CD14-positive monocyte (primary cell): ENCODE measurements at regions not wholly inside any gene's neighbourhood (a gene's known extent, or its start where the extent isn't known, plus 50 kb on each side); places are given as distances from the start of the nearest gene placed in this dataset.

ENCODE experiments used
- DNase-seq, 3 donors: peaks; one replicate each; pipeline ENCODE4 v3.0.0-alpha.2; 2011 to 2022
- H2AFZ ChIP-seq: 2 replicates; pipeline ENCODE4 v1.6.0; 2012; ENCODE audit warnings: mild to moderate bottlenecking, low read depth, low read length, inconsistent platforms; ENCODE audit not compliant: insufficient read depth, poor library complexity, severe bottlenecking
- H3K27ac ChIP-seq, 2 donors: 1 replicate in 1 of 2; 2 replicates in 1 of 2; pipeline ENCODE4 v1.5.1; 2012 to 2013; ENCODE audit warnings: low read length in 2 of 2, control low read depth in 1 of 2, inconsistent platforms in 1 of 2, low read depth in 1 of 2, mild to moderate bottlenecking in 1 of 2
- H3K27me3 ChIP-seq, 2 donors: one replicate each; pipeline versions ENCODE4 v1.6.0 to v1.6.1; 2011 to 2013; ENCODE audit warnings: low read length in 2 of 2; ENCODE audit not compliant: control insufficient read depth in 2 of 2, insufficient read depth in 2 of 2
- H3K36me3 ChIP-seq, 2 donors: replicated peaks in 1 of 2; 1 replicate in 1 of 2; 2 replicates in 1 of 2; pipeline versions ENCODE4 v1.5.1 to v1.6.1; 2012 to 2013; ENCODE audit warnings: low read length in 2 of 2, control low read depth in 1 of 2, inconsistent platforms in 1 of 2, mild to moderate bottlenecking in 1 of 2; ENCODE audit not compliant: insufficient read depth in 2 of 2, control insufficient read depth in 1 of 2
- H3K4me1 ChIP-seq, 2 donors: 1 replicate in 1 of 2; 2 replicates in 1 of 2; pipeline versions ENCODE4 v1.5.1 to v1.6.1; 2012 to 2013; ENCODE audit warnings: low read length in 2 of 2, control low read depth in 1 of 2, inconsistent platforms in 1 of 2, mild to moderate bottlenecking in 1 of 2, moderate library complexity in 1 of 2; ENCODE audit not compliant: insufficient read depth in 2 of 2, control insufficient read depth in 1 of 2
- H3K4me2 ChIP-seq: replicated peaks from 2 replicates; pipeline ENCODE3; 2012; ENCODE audit warnings: low read length, moderate library complexity, mild to moderate bottlenecking; ENCODE audit not compliant: poor library complexity, severe bottlenecking; ENCODE audit errors: extremely low read depth
- H3K4me3 ChIP-seq, 3 experiments: fragments of 200-600 bp in 1 of 3; sonication (generic) in 1 of 3; replicated peaks in 1 of 3; 1 replicate in 2 of 3; 2 replicates in 1 of 3; pipeline ENCODE4 v1.5.1; 2011 to 2013; ENCODE audit warnings: low read length in 3 of 3, mild to moderate bottlenecking in 3 of 3, control low read depth in 2 of 3, low read depth in 2 of 3, inconsistent platforms in 1 of 3, moderate library complexity in 1 of 3
- H3K79me2 ChIP-seq: 2 replicates; pipeline ENCODE4 v1.6.0; 2012; ENCODE audit warnings: mild to moderate bottlenecking, control low read depth, inconsistent platforms, low read length, moderate library complexity; ENCODE audit not compliant: insufficient read depth
- H3K9ac ChIP-seq: 2 replicates; pipeline ENCODE4 v1.6.0; 2017; ENCODE audit warnings: low read length, mild to moderate bottlenecking; ENCODE audit not compliant: insufficient read depth, poor library complexity, severe bottlenecking
- H3K9me3 ChIP-seq, 2 donors: replicated peaks in 1 of 2; 1 replicate in 1 of 2; 2 replicates in 1 of 2; pipeline versions ENCODE4 v1.5.1 to v1.6.1; 2012 to 2013; ENCODE audit warnings: low read length in 2 of 2, control low read depth in 1 of 2; ENCODE audit not compliant: control insufficient read depth in 1 of 2, insufficient read depth in 1 of 2
- H4K20me1 ChIP-seq: 2 replicates; pipeline ENCODE4 v1.6.0; 2012; ENCODE audit warnings: mild to moderate bottlenecking, low read length, control low read depth, moderate library complexity; ENCODE audit not compliant: insufficient read depth
- H3K27ac Mint-ChIP-seq, 7 donors: one replicate each; pipeline ENCODE4 v1.8.0; 2020; ENCODE audit warnings: mild to moderate bottlenecking in 7 of 7, mixed read lengths in 7 of 7, moderate library complexity in 6 of 7, inconsistent platforms in 2 of 7
- H3K27me3 Mint-ChIP-seq, 3 donors: one replicate each; pipeline ENCODE4 v1.8.0; 2021 to 2022; ENCODE audit warnings: low read depth in 3 of 3, mild to moderate bottlenecking in 3 of 3, mixed read lengths in 3 of 3, moderate library complexity in 3 of 3, inconsistent platforms in 1 of 3
- H3K36me3 Mint-ChIP-seq, 2 donors: one replicate each; pipeline ENCODE4 v1.8.0; 2020; ENCODE audit warnings: mixed read lengths in 2 of 2, inconsistent platforms in 1 of 2, mild to moderate bottlenecking in 1 of 2
- H3K4me1 Mint-ChIP-seq: one replicate; pipeline ENCODE4 v1.8.0; 2020; ENCODE audit warnings: mild to moderate bottlenecking, mixed read lengths
- H3K4me3 Mint-ChIP-seq, 2 donors: one replicate each; pipeline ENCODE4 v1.8.0; 2020; ENCODE audit warnings: mild to moderate bottlenecking in 2 of 2, mixed read lengths in 2 of 2, moderate library complexity in 1 of 2
- H3K9me3 Mint-ChIP-seq, 7 donors: one replicate each; pipeline ENCODE4 v1.8.0; 2020 to 2022; ENCODE audit warnings: mixed read lengths in 7 of 7, mild to moderate bottlenecking in 6 of 7, moderate library complexity in 6 of 7, inconsistent platforms in 2 of 7
- CTCF ChIP-seq: fragments of 200-600 bp; IDR thresholded peaks from one replicate; pipeline ENCODE4 v1.8.0; 2022; ENCODE audit warnings: antibody characterized with exemption, mild to moderate bottlenecking
- WGBS: methylation state at CpG from one replicate; pipeline ENCODE4 v1.1.5; 2013; ENCODE audit warnings: missing lambda C conversion rate; ENCODE audit not compliant: insufficient coverage; 5-methylcytosine and 5-hydroxymethylcytosine counted together
- intact Hi-C, 2 donors: fragments of 100-400 bp; cut with micrococcal nuclease; formaldehyde crosslinking; loops; one replicate each; pipeline versions ENCODE4 v1.15.0 to v1.15.1; 2023

GRCh38 chr9:27638716-27639115 is 65.4 kb upstream of the C9orf72 start:
- no peak overlapping the region for H3K4me3 ChIP-seq
- no peaks in the 10 kb centered on the region for H3K27me3 ChIP-seq
- H3K27ac ChIP-seq = no peak overlapping the region
- no peak overlapping the region for H3K4me2 ChIP-seq
- no peak overlapping the region for H2AFZ ChIP-seq
- Mint-ChIP-seq H3K4me1 (peaks cover 22% of the 10 kb centered on the region), H3K36me3 (no peaks in the 10 kb centered on the region), H3K4me3 (no peak overlapping the region), H3K9me3 (peaks cover 0 to 6% (median 0%) of the 10 kb centered on the region in 7 donors), H3K27me3 (peaks cover 0 to 2% (median 0%) of the 10 kb centered on the region in 3 donors), H3K27ac (no peak overlapping the region)
- H3K9ac ChIP-seq = no peak overlapping the region
- no peaks in the 10 kb centered on the region for H4K20me1 ChIP-seq
- H3K79me2 ChIP-seq = no peaks in the 10 kb centered on the region
- intact Hi-C loops = loop anchor here in 1 of 2 donors (10.0 kb wide), 1 partner anchor 66 kb away; no protein-coding TSS in a partner anchor
- peaks cover 19 to 21% of the 10 kb centered on the region in 2 donors for H3K4me1 ChIP-seq
- TF ChIP-seq CTCF = no peak
- no peaks in the 10 kb centered on the region for H3K36me3 ChIP-seq
- H3K9me3 ChIP-seq = no peaks in the 10 kb centered on the region
- WGBS = no CpG with 5 or more reads among the region's 6 CpGs
- no peak for DNase-seq

- Histone ChIP-seq H3K4me3 (no peak overlapping the region), H3K27me3 (no peaks in the 10 kb centered on the region), H4K20me1 (no peaks in the 10 kb centered on the region), H3K9ac (peak overlapping the region; percentile 21), H3K36me3 (no peaks in the 10 kb centered on the region), H3K9me3 (no peaks in the 10 kb centered on the region), H2AFZ (peak overlapping the region; percentile 61), H3K27ac (peak overlapping the region in 1 of 2 donors; percentile 36), H3K4me1 (peaks cover 25 to 30% of the 10 kb centered on the region in 2 donors), H3K4me2 (no peak overlapping the region), H3K79me2 (no peaks in the 10 kb centered on the region)
- TF ChIP-seq CTCF = no peak
- peaks cover 0 to 2% (median 0%) of the 10 kb centered on the region in 3 donors for H3K27me3 Mint-ChIP-seq
- H3K36me3 Mint-ChIP-seq = no peaks in the 10 kb centered on the region
- 50% methylated on average over 1 of the region's 3 CpGs for whole genome bisulfite sequencing
- H3K4me1 Mint-ChIP-seq = peaks cover 38% of the 10 kb centered on the region
- no peak for DNase-seq
- peak overlapping the region in 2 of 7 donors; percentile 28 to 88 for H3K27ac Mint-ChIP-seq
- intact Hi-C loops = no loop called here
- no peak overlapping the region for H3K4me3 Mint-ChIP-seq
- H3K9me3 Mint-ChIP-seq = peaks cover 0 to 3% (median 0%) of the 10 kb centered on the region in 7 donors
These were observed 72.0 kb upstream of the C9orf72 start for GRCh38 chr9:27645161-27645840.
